Neuronal stem cell (in vitro differentiated cells): ENCODE measurements at regions not wholly inside any gene's neighbourhood (a gene's known extent, or its start where the extent isn't known, plus 50 kb on each side); places are given as distances from the start of the nearest gene placed in this dataset.

ENCODE experiments used
- DNase-seq: peaks from one replicate; pipeline ENCODE4 v3.0.0-alpha.2; 2013; ENCODE audit warnings: low spot score
- H2AFZ ChIP-seq: one replicate; pipeline ENCODE4 v1.6.1; 2013; ENCODE audit warnings: mild to moderate bottlenecking, low read length, inconsistent platforms
- H2AK5ac ChIP-seq: 2 replicates; pipeline ENCODE4 v1.6.1; 2013; ENCODE audit warnings: low read depth, mild to moderate bottlenecking, inconsistent platforms, low read length, moderate library complexity, mixed read lengths
- H2BK120ac ChIP-seq: 2 replicates; pipeline ENCODE4 v1.6.1; 2013; ENCODE audit warnings: low read depth, mild to moderate bottlenecking, inconsistent platforms, low read length, moderate library complexity, mixed read lengths
- H2BK12ac ChIP-seq: one replicate; pipeline ENCODE4 v1.6.1; 2013; ENCODE audit warnings: low read length, inconsistent platforms
- H2BK15ac ChIP-seq: 2 replicates; pipeline ENCODE4 v1.6.1; 2013; ENCODE audit warnings: mild to moderate bottlenecking, low read length, inconsistent platforms, mixed read lengths
- H2BK5ac ChIP-seq: one replicate; pipeline ENCODE4 v1.6.1; 2013; ENCODE audit warnings: inconsistent platforms, mild to moderate bottlenecking, low read length, moderate library complexity
- H3K14ac ChIP-seq: one replicate; pipeline ENCODE4 v1.6.1; 2013; ENCODE audit warnings: low read length, inconsistent platforms
- H3K18ac ChIP-seq: 2 replicates; pipeline ENCODE4 v1.6.1; 2013; ENCODE audit warnings: low read length, inconsistent platforms
- H3K23ac ChIP-seq: 2 replicates; pipeline ENCODE4 v1.6.1; 2013; ENCODE audit warnings: low read depth, mild to moderate bottlenecking, mixed read lengths, low read length, inconsistent platforms; ENCODE audit not compliant: poor library complexity
- H3K27ac ChIP-seq: replicated peaks from 3 replicates; pipeline ENCODE4 v1.5.1; 2013; ENCODE audit warnings: low read length, inconsistent platforms
- H3K27me3 ChIP-seq, 3 experiments: 2 replicates each; pipeline ENCODE4 v1.6.1; 2013; ENCODE audit warnings: low read length in 3 of 3, mild to moderate bottlenecking in 2 of 3, inconsistent platforms in 1 of 3, low read depth in 1 of 3, mixed read lengths in 1 of 3, moderate library complexity in 1 of 3; ENCODE audit not compliant: control insufficient read depth in 3 of 3, insufficient read depth in 3 of 3
- H3K36me3 ChIP-seq, 2 donors: replicated peaks in 1 of 2; 2 replicates each; pipeline ENCODE4 v1.6.1; 2013; ENCODE audit warnings: low read length in 2 of 2; ENCODE audit not compliant: control insufficient read depth in 2 of 2, insufficient read depth in 2 of 2
- H3K4ac ChIP-seq: 2 replicates; pipeline ENCODE4 v1.6.1; 2013; ENCODE audit warnings: inconsistent platforms, mild to moderate bottlenecking, low read length, moderate library complexity
- H3K4me1 ChIP-seq, 2 donors: 1 replicate in 1 of 2; 2 replicates in 1 of 2; pipeline ENCODE4 v1.6.1; 2013; ENCODE audit warnings: low read length in 2 of 2, low read depth in 1 of 2; ENCODE audit not compliant: control insufficient read depth in 2 of 2, insufficient read depth in 1 of 2
- H3K4me2 ChIP-seq: one replicate; pipeline ENCODE4 v1.6.1; 2013; ENCODE audit warnings: mild to moderate bottlenecking, low read length, inconsistent platforms; ENCODE audit not compliant: insufficient read depth, poor library complexity, severe bottlenecking
- H3K4me3 ChIP-seq, 2 donors: 2 replicates each; pipeline ENCODE4 v1.5.1; 2013; ENCODE audit warnings: low read length in 2 of 2, mild to moderate bottlenecking in 2 of 2, inconsistent platforms in 1 of 2, moderate library complexity in 1 of 2
- H3K79me1 ChIP-seq: one replicate; pipeline ENCODE4 v1.6.1; 2013; ENCODE audit warnings: low read depth, mild to moderate bottlenecking, inconsistent platforms, low read length, moderate library complexity
- H3K9ac ChIP-seq: one replicate; pipeline ENCODE4 v1.6.1; 2013; ENCODE audit warnings: mild to moderate bottlenecking, low read depth, low read length, inconsistent platforms; ENCODE audit not compliant: poor library complexity
- H3K9me3 ChIP-seq, 2 donors: replicated peaks in 1 of 2; 2 replicates each; pipeline versions ENCODE3 to v1.6.1; 2013; ENCODE audit warnings: low read length in 2 of 2, mild to moderate bottlenecking in 2 of 2, inconsistent platforms in 1 of 2, low read depth in 1 of 2, mixed read lengths in 1 of 2, moderate library complexity in 1 of 2; ENCODE audit not compliant: control insufficient read depth in 2 of 2, insufficient read depth in 1 of 2
- H4K8ac ChIP-seq: one replicate; pipeline ENCODE4 v1.6.1; 2013; ENCODE audit warnings: low read depth, mild to moderate bottlenecking, inconsistent platforms, low read length, moderate library complexity
- H4K91ac ChIP-seq: one replicate; pipeline ENCODE4 v1.6.1; 2013; ENCODE audit warnings: low read length, low read depth, mild to moderate bottlenecking, inconsistent platforms; ENCODE audit not compliant: poor library complexity
- WGBS, 2 donors: extraction: QIAGEN DNeasy Blood & Tissue Kit; methylation state at CpG; one replicate each; pipeline ENCODE4 v1.1.7; 2013; ENCODE audit warnings: missing lambda C conversion rate in 2 of 2, mixed read lengths in 1 of 2; ENCODE audit not compliant: insufficient read length in 2 of 2, insufficient replicate concordance in 1 of 2; ENCODE audit errors: extremely low coverage in 2 of 2; 5-methylcytosine and 5-hydroxymethylcytosine counted together

DNA sequence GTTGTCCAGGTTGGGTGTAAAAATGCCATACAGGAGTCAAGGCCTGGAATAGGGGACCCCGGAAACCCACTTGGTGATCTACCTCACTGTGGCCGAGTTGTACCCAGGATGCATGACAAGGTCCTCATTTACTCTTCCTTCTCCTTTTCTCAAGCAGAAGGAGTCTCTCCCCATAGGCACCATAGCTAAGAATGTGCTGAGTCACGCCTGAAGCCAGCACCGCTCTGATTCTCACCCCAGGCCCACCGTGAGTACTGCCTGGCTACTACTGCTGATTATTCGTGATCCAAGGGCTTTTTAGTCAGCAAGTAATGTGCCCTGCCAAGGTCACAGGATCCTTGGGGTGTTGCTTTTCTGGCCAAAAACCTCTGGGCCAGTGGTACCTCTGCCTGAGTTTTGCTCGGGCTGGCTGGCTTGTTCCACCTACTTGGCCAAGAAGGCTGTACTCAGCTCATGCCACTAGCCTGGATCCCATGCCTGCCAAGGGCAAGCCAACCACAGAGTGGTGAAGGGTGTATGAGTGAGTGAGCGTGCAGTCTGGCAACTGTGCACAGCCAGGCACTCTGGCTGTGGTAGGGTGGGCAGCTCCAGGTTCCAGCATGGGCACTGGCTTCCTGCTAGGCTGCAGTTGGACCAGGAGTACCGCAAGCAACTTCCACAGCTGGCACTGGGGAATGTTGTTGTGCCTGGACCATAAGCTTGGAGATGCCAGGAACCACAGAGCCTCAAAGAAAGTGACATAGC, 650.1 kb upstream of the VRK2 start:
- H3K9me3 ChIP-seq: peaks cover 0 to 2% of the 10 kb centered on the region in 2 donors
- peak overlapping the region; percentile 94 for H4K91ac ChIP-seq
- DNase-seq: no peak
- H4K8ac ChIP-seq: no peak overlapping the region
- no peaks in the 10 kb centered on the region for H3K27me3 ChIP-seq
- no peak overlapping the region for H3K4me3 ChIP-seq
- peak overlapping the region; percentile 53 for H2AK5ac ChIP-seq
- H3K4me2 ChIP-seq: no peak overlapping the region
- no peak overlapping the region for H2BK120ac ChIP-seq
- no peaks in the 10 kb centered on the region for H3K36me3 ChIP-seq
- H2BK15ac ChIP-seq: peak overlapping the region; percentile 26
- no peak overlapping the region for H2BK12ac ChIP-seq
- no peak overlapping the region for H3K14ac ChIP-seq
- H2AFZ ChIP-seq: peak overlapping the region; percentile 35
- H3K4me1 ChIP-seq: no peaks in the 10 kb centered on the region
- no peak overlapping the region for H3K27ac ChIP-seq
- H3K18ac ChIP-seq: peak overlapping the region; percentile 31
- no peaks in the 10 kb centered on the region for H3K79me1 ChIP-seq
- no CpG with 5 or more reads among the region's 9 CpGs for WGBS, 2 donors
- no peak overlapping the region for H3K9ac ChIP-seq
- H3K23ac ChIP-seq: peak overlapping the region; percentile 92
- peak overlapping the region; percentile 55 for H3K4ac ChIP-seq
- H2BK5ac ChIP-seq: no peak overlapping the region

DNA sequence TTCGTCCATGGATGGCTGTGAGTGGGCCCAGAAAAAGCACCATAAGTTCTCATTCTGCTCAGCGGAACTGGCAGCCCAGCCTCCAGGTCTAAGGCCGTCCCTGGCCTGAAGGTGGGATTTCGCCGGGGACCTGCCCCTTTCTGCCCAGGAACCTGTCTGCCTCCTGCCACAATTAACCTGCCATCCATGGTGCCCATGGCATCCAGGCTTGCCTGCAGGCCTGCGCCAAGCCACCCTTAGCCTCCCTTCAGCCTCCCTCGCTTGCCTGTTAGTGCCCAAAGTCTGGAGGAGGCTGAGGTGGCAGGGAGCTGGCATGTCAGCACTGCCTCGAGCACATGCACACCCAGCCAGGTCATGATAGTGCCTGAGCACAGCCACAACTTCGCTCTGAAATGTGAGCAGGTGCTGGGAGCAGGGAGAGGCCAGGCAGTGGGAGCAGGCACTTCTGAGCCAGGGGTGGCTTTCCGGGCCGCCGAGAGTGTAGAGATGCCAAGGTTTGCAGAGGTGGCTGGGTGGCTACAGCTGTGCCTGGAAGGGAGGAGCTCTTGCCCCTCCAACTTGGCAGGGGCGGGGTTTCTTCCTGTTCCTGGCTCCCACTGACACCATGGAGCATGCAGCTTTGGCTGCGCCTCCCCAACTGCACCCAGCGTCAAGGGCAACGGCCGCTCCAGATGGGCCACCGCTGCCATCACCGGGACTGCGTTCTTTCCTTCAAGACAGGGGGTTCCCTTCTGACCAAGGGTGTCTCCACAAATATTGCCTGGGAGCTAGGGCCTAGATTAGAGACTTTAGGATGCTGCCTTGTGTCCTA, 648.9 kb upstream of the VRK2 start:
- H3K79me1 ChIP-seq: no peaks in the 10 kb centered on the region
- H2AFZ ChIP-seq: no peak overlapping the region
- H3K27me3 ChIP-seq: no peaks in the 10 kb centered on the region
- H2BK5ac ChIP-seq: no peak overlapping the region
- no peak overlapping the region for H3K23ac ChIP-seq
- H3K27ac ChIP-seq: no peak overlapping the region
- H2AK5ac ChIP-seq: peak overlapping the region; percentile 31
- no peak overlapping the region for H3K4ac ChIP-seq
- H3K4me1 ChIP-seq: no peaks in the 10 kb centered on the region
- peak overlapping the region in 1 of 2 donors; percentile 11 for H3K4me3 ChIP-seq
- peaks cover 0 to 2% of the 10 kb centered on the region in 2 donors for H3K9me3 ChIP-seq
- DNase-seq: no peak
- no CpG with 5 or more reads among the region's 20 CpGs for WGBS, 2 donors
- H3K9ac ChIP-seq: no peak overlapping the region
- H2BK12ac ChIP-seq: no peak overlapping the region
- H2BK120ac ChIP-seq: no peak overlapping the region
- H4K91ac ChIP-seq: no peak overlapping the region
- no peak overlapping the region for H2BK15ac ChIP-seq
- no peak overlapping the region for H4K8ac ChIP-seq
- H3K4me2 ChIP-seq: no peak overlapping the region
- H3K18ac ChIP-seq: no peak overlapping the region
- H3K14ac ChIP-seq: no peak overlapping the region
- H3K36me3 ChIP-seq: no peaks in the 10 kb centered on the region

DNA sequence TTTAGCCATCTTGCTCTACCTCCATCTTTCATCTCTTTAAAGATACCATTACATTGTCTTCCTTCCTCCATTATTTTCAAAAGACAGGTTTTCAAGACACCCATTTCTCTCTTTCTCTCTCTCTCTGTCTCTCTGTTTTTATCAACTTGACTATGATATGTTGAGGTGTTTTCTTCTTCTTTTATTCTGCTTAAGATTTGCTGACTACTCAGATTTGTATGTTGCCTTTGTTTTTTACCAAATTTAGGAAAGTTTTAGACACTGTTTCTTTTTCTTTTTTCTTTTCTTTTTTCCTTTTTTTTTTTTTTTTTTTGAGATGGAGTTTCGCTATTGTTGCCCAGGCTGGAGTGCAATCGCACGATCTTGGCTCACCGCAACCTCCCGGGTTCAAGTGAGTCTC, 647.5 kb upstream of the VRK2 start:
- Histone ChIP-seq H3K4me1 (no peaks in the 10 kb centered on the region), H3K14ac (no peak overlapping the region), H2BK120ac (no peak overlapping the region), H3K79me1 (no peaks in the 10 kb centered on the region), H3K4ac (no peak overlapping the region), H3K36me3 (no peaks in the 10 kb centered on the region), H3K9me3 (peaks cover 0 to 2% of the 10 kb centered on the region in 2 donors), H2BK15ac (no peak overlapping the region), H2BK5ac (no peak overlapping the region), H2AFZ (no peak overlapping the region), H3K23ac (no peak overlapping the region), H3K4me3 (no peak overlapping the region), H3K9ac (no peak overlapping the region), H3K4me2 (no peak overlapping the region), H2AK5ac (no peak overlapping the region), H4K8ac (no peak overlapping the region), H2BK12ac (no peak overlapping the region), H4K91ac (no peak overlapping the region), H3K27me3 (no peaks in the 10 kb centered on the region), H3K27ac (no peak overlapping the region), H3K18ac (no peak overlapping the region)
- DNase-seq: no peak
- no CpG with 5 or more reads among the region's 5 CpGs for WGBS, 2 donors

DNA sequence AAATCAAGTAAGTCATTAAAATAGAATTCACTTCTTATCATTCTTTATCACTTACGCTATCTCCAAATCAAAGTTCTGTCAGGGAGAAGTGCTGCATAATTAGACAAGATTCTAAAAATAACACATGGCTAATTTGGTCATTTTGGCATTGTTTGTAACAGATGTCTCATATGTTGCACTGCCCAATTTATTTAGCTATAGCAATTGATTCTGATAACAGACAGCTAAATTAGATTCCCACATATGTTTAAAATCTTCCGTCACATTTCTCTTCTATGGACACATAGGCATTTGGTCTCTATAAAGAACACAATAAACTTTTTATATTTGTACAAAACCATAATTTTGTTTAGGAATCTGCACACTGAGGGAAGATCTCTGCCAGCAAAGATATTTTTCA, 644.5 kb upstream of the VRK2 start:
- Histone ChIP-seq H3K79me1 (no peaks in the 10 kb centered on the region), H2AFZ (no peak overlapping the region), H4K91ac (no peak overlapping the region), H2BK5ac (no peak overlapping the region), H3K14ac (no peak overlapping the region), H3K4me3 (no peak overlapping the region), H3K4ac (no peak overlapping the region), H3K4me2 (no peak overlapping the region), H3K27ac (no peak overlapping the region), H2BK15ac (no peak overlapping the region), H2BK12ac (no peak overlapping the region), H3K9me3 (no peaks in the 10 kb centered on the region), H3K27me3 (peaks cover 0 to 2% (median 0%) of the 10 kb centered on the region in 3 experiments), H3K36me3 (no peaks in the 10 kb centered on the region), H3K23ac (no peak overlapping the region), H3K18ac (no peak overlapping the region), H2AK5ac (no peak overlapping the region), H3K4me1 (no peaks in the 10 kb centered on the region), H4K8ac (no peak overlapping the region), H3K9ac (no peak overlapping the region), H2BK120ac (no peak overlapping the region)
- DNase-seq: no peak
- no CpG with 5 or more reads among the region's 2 CpGs for WGBS, 2 donors
